Panc1 (cell line): ENCODE measurements at regions not wholly inside any gene's neighbourhood (a gene's known extent, or its start where the extent isn't known, plus 50 kb on each side); places are given as distances from the start of the nearest gene placed in this dataset.

Source experiments
- CTCF ChIP-seq: fragments of 450-650 bp; IDR thresholded peaks from 2 replicates; pipeline ENCODE4 v1.5.1; 2017; ENCODE audit warnings: mild to moderate bottlenecking
- REST ChIP-seq, 2 experiments: IDR thresholded peaks; 2 replicates each; pipeline ENCODE4 v1.6.1; 2011 to 2012; ENCODE audit warnings: low read depth in 2 of 2, control low read depth in 1 of 2, low read length in 1 of 2, mild to moderate bottlenecking in 1 of 2, moderate library complexity in 1 of 2; ENCODE audit not compliant: insufficient read depth in 1 of 2

- TF ChIP-seq REST (IDR thresholded peaks at IDR 0.05; ENCODE audit: insufficient read depth in 1 of 2, low read depth in 2 of 2, low read length in 1 of 2) (no peak), CTCF (no peak)
Measured at GRCh38 chr18:77935342-77935741, 685.7 kb downstream of the GALR1 start.
